HT1080 (cell line): ENCODE measurements at regions not wholly inside any gene's neighbourhood (a gene's known extent, or its start where the extent isn't known, plus 50 kb on each side); places are given as distances from the start of the nearest gene placed in this dataset.
"Not testable (repeated sequence)": the region's sequence is repeated elsewhere in the genome, so short reads cannot be mapped to it uniquely, and the experiment has no call there.

Experiments used
- DNase-seq: peaks from one replicate; pipeline ENCODE4 v3.0.0-alpha.2; 2015; ENCODE audit warnings: low read depth

- not testable (repeated sequence) for DNase-seq
Measured at GRCh38 chr7:125061083-125061745, 131.6 kb upstream of the POT1 start.

GRCh38 chr7:125059861-125060456 lies 130.3 kb upstream of the POT1 start:
- no peak for DNase-seq

DNA sequence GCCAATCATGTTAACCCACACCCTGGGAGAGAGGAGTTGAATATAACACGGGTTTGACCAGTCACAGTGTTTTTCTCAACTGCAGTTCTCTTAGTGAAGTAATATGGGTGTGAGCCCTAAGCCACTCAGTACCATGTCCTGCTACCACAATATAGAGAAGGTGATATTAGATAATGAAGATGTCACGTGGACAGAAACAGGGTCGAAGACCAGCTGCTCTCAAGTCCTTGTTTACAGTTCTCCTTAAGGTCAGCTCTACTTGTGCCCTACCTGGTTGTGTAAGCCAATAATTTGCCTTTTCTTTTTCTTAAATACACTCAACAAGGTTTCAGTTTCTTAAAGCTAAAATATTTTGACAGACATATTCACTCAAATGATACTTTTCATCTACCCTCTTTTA lies 128.3 kb upstream of the POT1 start:
- no peak for DNase-seq

GRCh38 chr7:125055376-125055775 lies 125.8 kb upstream of the POT1 start:
- no peak for DNase-seq

DNA sequence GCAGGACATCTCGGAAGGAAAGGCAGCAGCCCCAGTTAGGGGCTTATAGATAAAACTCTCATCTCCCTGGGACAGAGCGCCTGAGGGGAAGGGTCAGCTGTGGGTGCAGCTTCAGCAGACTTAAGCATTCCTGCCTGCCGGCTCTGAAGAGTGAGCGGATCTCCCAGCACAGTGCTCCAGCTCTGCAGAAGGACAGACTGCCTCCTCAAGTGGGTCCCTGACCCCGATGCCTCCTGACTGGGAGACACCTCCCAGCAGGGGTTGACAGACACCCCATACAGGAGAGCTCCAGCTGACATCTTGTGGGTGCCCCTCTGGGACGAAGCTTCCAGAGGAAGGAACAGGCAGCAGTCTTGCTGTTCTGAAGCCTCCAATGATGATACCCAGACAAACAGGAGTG lies 117.1 kb upstream of the POT1 start:
- DNase-seq = no peak

DNA sequence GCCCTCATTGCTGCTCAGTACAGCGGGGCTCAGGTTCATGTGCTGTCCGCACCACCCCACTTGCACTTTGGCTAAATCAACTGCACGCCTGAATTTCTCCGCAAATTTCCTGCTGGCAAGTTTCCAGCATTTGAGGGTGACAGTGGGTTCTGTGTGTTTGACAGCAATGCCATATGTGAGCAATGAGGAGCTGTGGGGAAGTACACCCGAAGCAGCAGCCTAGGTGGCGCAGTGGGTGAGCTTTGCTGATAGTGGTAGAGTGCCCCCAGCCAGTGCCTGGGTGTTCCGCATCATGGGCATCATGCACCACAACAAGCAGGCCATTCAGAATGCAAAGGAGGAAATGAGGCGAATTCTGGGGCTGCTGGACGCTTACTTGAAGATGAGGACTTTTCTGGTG lies 103.9 kb upstream of the POT1 start:
- peak; percentile 10 for DNase-seq

GRCh38 chr7:125032943-125033342 lies 103.3 kb upstream of the POT1 start:
- no peak for DNase-seq

DNA sequence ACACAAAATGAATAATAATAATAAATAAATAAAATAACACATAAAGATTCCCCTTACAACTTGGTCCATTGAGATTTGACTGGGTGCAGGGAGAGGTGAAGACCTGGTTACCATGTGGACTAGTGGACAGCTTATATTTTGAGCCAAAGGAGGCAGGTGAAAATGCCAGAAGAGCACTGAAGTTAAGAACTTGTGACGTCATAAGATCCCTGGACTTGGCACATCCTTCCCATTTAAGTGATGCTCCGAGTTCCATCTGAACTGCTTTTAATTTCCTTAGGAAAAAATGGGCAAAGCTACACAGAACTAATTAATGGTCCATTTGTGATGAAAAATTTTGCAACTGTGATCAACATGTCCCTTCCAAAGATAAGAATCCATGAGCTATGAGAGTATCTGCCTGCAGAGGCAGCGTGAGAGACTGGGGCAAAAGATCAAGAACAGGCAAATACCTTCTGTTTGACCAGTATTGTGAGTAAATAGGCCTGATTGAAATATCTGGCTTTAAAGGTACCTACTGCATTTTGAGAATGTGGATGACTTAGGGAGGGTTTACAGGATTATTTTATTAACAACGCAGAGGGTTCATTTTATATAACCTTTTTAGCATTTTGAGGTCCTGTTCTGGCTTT lies 101.2 kb upstream of the POT1 start:
- DNase-seq = no peak

DNA sequence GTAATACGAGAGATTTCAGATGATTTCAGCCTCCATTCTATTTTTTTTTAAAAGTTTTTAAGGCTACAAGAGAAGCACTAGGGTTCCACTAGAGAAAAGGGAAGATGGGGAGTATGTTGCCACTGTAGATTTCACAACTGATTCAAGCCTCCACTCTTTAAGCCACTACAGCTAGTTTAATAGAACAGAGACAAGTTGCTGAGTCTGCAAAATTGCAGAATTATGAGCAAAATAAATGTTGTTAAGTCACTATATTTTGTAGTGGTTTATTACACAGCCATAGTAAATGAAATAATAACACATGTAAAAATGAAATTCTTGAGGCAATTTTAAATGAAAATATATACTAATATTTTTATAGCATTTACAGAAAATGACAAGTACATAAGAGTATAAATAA lies 96.0 kb upstream of the POT1 start:
- DNase-seq = no peak

GRCh38 chr7:125020801-125021200 lies 91.2 kb upstream of the POT1 start:
- no peak for DNase-seq

DNA sequence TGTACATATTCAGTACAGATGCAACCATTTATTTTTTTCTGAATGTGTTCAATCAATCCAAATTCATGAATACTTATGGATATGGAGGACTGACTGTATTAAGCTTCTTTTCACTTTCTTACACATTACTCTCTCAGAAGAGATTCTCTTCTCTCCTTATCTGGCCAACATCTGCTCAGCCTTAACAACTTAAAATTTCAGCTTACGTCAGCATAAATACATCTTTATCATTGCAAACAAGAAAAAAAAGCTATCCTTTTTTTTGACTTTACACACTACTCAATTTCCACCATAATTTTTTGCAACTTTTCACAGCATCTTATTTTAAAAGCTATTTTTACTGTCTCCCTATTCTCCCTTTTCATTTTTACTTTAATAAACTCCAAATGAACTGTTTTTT lies 80.9 kb upstream of the POT1 start:
- no peak for DNase-seq

- DNase-seq = peak; percentile 47
Measured at GRCh38 chr7:124996778-124997177, 67.2 kb upstream of the POT1 start.

DNA sequence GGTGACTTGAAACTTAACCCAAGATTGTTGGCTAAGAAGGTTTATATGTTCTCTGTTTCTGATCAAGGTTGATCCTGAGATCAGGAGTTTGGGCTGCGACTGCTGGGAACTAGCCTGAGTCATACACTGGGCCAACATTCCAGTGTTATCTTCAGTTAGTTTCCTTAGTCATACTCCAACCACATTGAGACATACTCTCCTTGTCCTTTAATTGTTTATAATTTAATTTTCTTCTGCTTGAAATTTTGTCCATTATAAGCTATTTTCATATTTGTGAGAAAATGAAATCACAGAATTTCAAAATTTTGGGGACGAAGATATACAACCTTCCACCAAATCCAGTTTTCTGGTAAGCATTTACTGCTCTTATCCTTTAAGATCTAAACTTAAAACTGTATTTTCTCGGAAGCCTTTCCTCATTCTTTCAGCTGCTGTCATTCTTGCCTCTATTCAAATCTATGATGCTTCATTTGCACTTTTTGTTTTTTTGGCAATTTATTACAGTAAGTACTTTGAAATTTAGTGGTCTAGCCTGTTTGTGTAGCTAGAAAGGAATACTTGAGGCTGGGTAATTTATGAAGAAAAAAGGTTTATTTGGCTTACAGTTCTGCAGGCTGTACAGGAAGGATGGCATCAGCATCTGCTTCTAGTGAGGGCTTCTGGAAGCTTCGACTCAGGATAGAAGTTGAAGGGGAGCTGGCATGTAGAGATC lies 63.4 kb upstream of the POT1 start:
- peak; percentile 89 for DNase-seq

GRCh38 chr7:124989911-124990310 lies 60.3 kb upstream of the POT1 start:
- DNase-seq = no peak
